Activated CD8-positive, alpha-beta memory T cell treated with anti-CD3 and anti-CD28 coated beads, Interleukin-2, amount 10 ng/mL, durations not matched to agents 7 days and 5 days (primary cell): ENCODE measurements at regions not wholly inside any gene's neighbourhood (a gene's known extent, or its start where the extent isn't known, plus 50 kb on each side); places are given as distances from the start of the nearest gene placed in this dataset.

Experiments used
- ATAC-seq: fragments of 150-1000 bp; cut with Tn5 transposase; one replicate; pipeline ENCODE4 v1.10.0; 2021; ENCODE audit warnings: moderate library complexity
- CTCF ChIA-PET: fragments of 350-600 bp; sonication (Branson Sonifier 250); formaldehyde crosslinking; loops from one replicate; lab custom pipeline; 2021; ENCODE audit warnings: antibody characterized with exemption; lab: Charles Lee
- DNase-seq: peaks from one replicate; pipeline ENCODE4 v3.0.0-alpha.2; 2020
- H3K27ac Mint-ChIP-seq: one replicate; pipeline ENCODE4 v1.8.0; 2021; ENCODE audit warnings: mild to moderate bottlenecking, mixed read lengths
- H3K27me3 Mint-ChIP-seq: one replicate; pipeline ENCODE4 v1.8.0; 2021; ENCODE audit warnings: mixed read lengths
- H3K36me3 Mint-ChIP-seq: one replicate; pipeline ENCODE4 v1.8.0; 2021; ENCODE audit warnings: mild to moderate bottlenecking, mixed read lengths
- H3K4me1 Mint-ChIP-seq: one replicate; pipeline ENCODE4 v1.8.0; 2021; ENCODE audit warnings: mixed read lengths
- H3K4me3 Mint-ChIP-seq: one replicate; pipeline ENCODE4 v1.8.0; 2021; ENCODE audit warnings: mild to moderate bottlenecking, moderate library complexity, mixed read lengths
- H3K9me3 Mint-ChIP-seq: one replicate; pipeline ENCODE4 v1.8.0; 2022; ENCODE audit warnings: low read depth, mixed read lengths

GRCh38 chr18:54700580-54700979 is 109.5 kb downstream of the DYNAP start:
- no peaks in the 10 kb centered on the region for H3K36me3 Mint-ChIP-seq
- H3K9me3 Mint-ChIP-seq, result no peaks in the 10 kb centered on the region
- no peak overlapping the region for H3K27ac Mint-ChIP-seq
- no peak overlapping the region for H3K4me3 Mint-ChIP-seq
- H3K27me3 Mint-ChIP-seq, result peaks cover 18% of the 10 kb centered on the region
- no peaks in the 10 kb centered on the region for H3K4me1 Mint-ChIP-seq
- CTCF ChIA-PET, result no interaction called here
- ATAC-seq, result no peak
- no peak for DNase-seq

- Mint-ChIP-seq H3K36me3 (no peaks in the 10 kb centered on the region), H3K27me3 (peaks cover 20% of the 10 kb centered on the region), H3K9me3 (peaks cover 3% of the 10 kb centered on the region), H3K4me3 (no peak overlapping the region), H3K4me1 (no peaks in the 10 kb centered on the region), H3K27ac (no peak overlapping the region)
- ATAC-seq (no peak), DNase-seq (no peak)
- CTCF ChIA-PET, result no interaction called here
These were observed 111.6 kb downstream of the DYNAP start for GRCh38 chr18:54702686-54703085.

- H3K27ac Mint-ChIP-seq, result no peak overlapping the region
- no peaks in the 10 kb centered on the region for H3K36me3 Mint-ChIP-seq
- peaks cover 3% of the 10 kb centered on the region for H3K9me3 Mint-ChIP-seq
- H3K4me3 Mint-ChIP-seq, result no peak overlapping the region
- no peak for DNase-seq
- H3K27me3 Mint-ChIP-seq, result peaks cover 33% of the 10 kb centered on the region
- CTCF ChIA-PET, result no interaction called here
- H3K4me1 Mint-ChIP-seq, result peaks cover 34% of the 10 kb centered on the region
- no peak for ATAC-seq
These were observed 118.0 kb upstream of the RAB27B start for GRCh38 chr18:54710074-54710899.

- no peak overlapping the region for H3K27ac Mint-ChIP-seq
- DNase-seq (no peak), ATAC-seq (no peak)
- peaks cover 40% of the 10 kb centered on the region for H3K4me1 Mint-ChIP-seq
- H3K4me3 Mint-ChIP-seq, result no peak overlapping the region
- peaks cover 3% of the 10 kb centered on the region for H3K9me3 Mint-ChIP-seq
- H3K36me3 Mint-ChIP-seq, result peaks cover 1% of the 10 kb centered on the region
- H3K27me3 Mint-ChIP-seq, result peaks cover 32% of the 10 kb centered on the region
- CTCF ChIA-PET, result no interaction called here
These were observed 117.4 kb upstream of the RAB27B start for GRCh38 chr18:54710900-54711281.

GRCh38 chr18:54712306-54712705 is 116.0 kb upstream of the RAB27B start:
- no peak overlapping the region for H3K27ac Mint-ChIP-seq
- H3K36me3 Mint-ChIP-seq, result peaks cover 2% of the 10 kb centered on the region
- H3K4me1 Mint-ChIP-seq, result peaks cover 46% of the 10 kb centered on the region
- H3K9me3 Mint-ChIP-seq, result peaks cover 3% of the 10 kb centered on the region
- DNase-seq (no peak), ATAC-seq (no peak)
- CTCF ChIA-PET, result no interaction called here
- H3K27me3 Mint-ChIP-seq, result peaks cover 19% of the 10 kb centered on the region
- no peak overlapping the region for H3K4me3 Mint-ChIP-seq

GRCh38 chr18:54712758-54713157 is 115.5 kb upstream of the RAB27B start:
- H3K27me3 Mint-ChIP-seq, result peaks cover 16% of the 10 kb centered on the region
- peaks cover 51% of the 10 kb centered on the region for H3K4me1 Mint-ChIP-seq
- DNase-seq (no peak), ATAC-seq (no peak)
- no peaks in the 10 kb centered on the region for H3K9me3 Mint-ChIP-seq
- CTCF ChIA-PET, result no interaction called here
- no peak overlapping the region for H3K4me3 Mint-ChIP-seq
- peaks cover 2% of the 10 kb centered on the region for H3K36me3 Mint-ChIP-seq
- peak overlapping the region; percentile 15 for H3K27ac Mint-ChIP-seq

- Mint-ChIP-seq H3K9me3 (no peaks in the 10 kb centered on the region), H3K27ac (peak overlapping the region; percentile 65), H3K4me3 (no peak overlapping the region), H3K27me3 (peaks cover 11% of the 10 kb centered on the region), H3K36me3 (peaks cover 2% of the 10 kb centered on the region), H3K4me1 (peaks cover 57% of the 10 kb centered on the region)
- CTCF ChIA-PET, result no interaction called here
- peak; percentile 59 for DNase-seq
- peak; percentile 21 for ATAC-seq
These were observed 114.9 kb upstream of the RAB27B start for GRCh38 chr18:54713386-54713785.

GRCh38 chr18:54714851-54715250 is 113.4 kb upstream of the RAB27B start:
- ATAC-seq (no peak), DNase-seq (no peak)
- H3K9me3 Mint-ChIP-seq, result no peaks in the 10 kb centered on the region
- CTCF ChIA-PET, result no interaction called here
- peaks cover 2% of the 10 kb centered on the region for H3K36me3 Mint-ChIP-seq
- peak overlapping the region; percentile 31 for H3K27ac Mint-ChIP-seq
- H3K27me3 Mint-ChIP-seq, result peaks cover 4% of the 10 kb centered on the region
- H3K4me3 Mint-ChIP-seq, result no peak overlapping the region
- peaks cover 63% of the 10 kb centered on the region for H3K4me1 Mint-ChIP-seq

- H3K9me3 Mint-ChIP-seq, result no peaks in the 10 kb centered on the region
- peaks cover 16% of the 10 kb centered on the region for H3K27me3 Mint-ChIP-seq
- H3K4me3 Mint-ChIP-seq, result no peak overlapping the region
- CTCF ChIA-PET, result no interaction called here
- no peak overlapping the region for H3K27ac Mint-ChIP-seq
- H3K4me1 Mint-ChIP-seq, result peaks cover 63% of the 10 kb centered on the region
- no peak for DNase-seq
- ATAC-seq, result no peak
- H3K36me3 Mint-ChIP-seq, result peaks cover 4% of the 10 kb centered on the region
These were observed 111.7 kb upstream of the RAB27B start for GRCh38 chr18:54716586-54716985.

GRCh38 chr18:54717673-54718407 is 110.4 kb upstream of the RAB27B start:
- Mint-ChIP-seq H3K4me1 (peaks cover 53% of the 10 kb centered on the region), H3K9me3 (no peaks in the 10 kb centered on the region), H3K36me3 (peaks cover 4% of the 10 kb centered on the region), H3K4me3 (peak overlapping the region; percentile 80), H3K27ac (peak overlapping the region; percentile 88), H3K27me3 (peaks cover 22% of the 10 kb centered on the region)
- CTCF ChIA-PET, result interaction anchor here (1.2 kb wide), 1 partner anchor 273 kb away, joined by 3 read pairs; no protein-coding TSS in a partner anchor
- ATAC-seq (peak; percentile 93), DNase-seq (peak; percentile 84)

GRCh38 chr18:54718408-54718773 is 109.9 kb upstream of the RAB27B start:
- ATAC-seq, result peak; percentile 43
- Mint-ChIP-seq H3K27me3 (peaks cover 26% of the 10 kb centered on the region), H3K27ac (peak overlapping the region; percentile 88), H3K4me3 (peak overlapping the region; percentile 80), H3K9me3 (no peaks in the 10 kb centered on the region), H3K4me1 (peaks cover 47% of the 10 kb centered on the region), H3K36me3 (peaks cover 4% of the 10 kb centered on the region)
- no peak for DNase-seq
- CTCF ChIA-PET, result interaction anchor here (1.2 kb wide), 1 partner anchor 274 kb away, joined by 3 read pairs; no protein-coding TSS in a partner anchor

- Mint-ChIP-seq H3K4me1 (peaks cover 25% of the 10 kb centered on the region), H3K4me3 (no peak overlapping the region), H3K27me3 (peaks cover 37% of the 10 kb centered on the region), H3K9me3 (peaks cover 3% of the 10 kb centered on the region), H3K27ac (no peak overlapping the region), H3K36me3 (peaks cover 4% of the 10 kb centered on the region)
- CTCF ChIA-PET, result no interaction called here
- ATAC-seq, result no peak
- DNase-seq, result no peak
These were observed 107.7 kb upstream of the RAB27B start for GRCh38 chr18:54720620-54721019.

GRCh38 chr18:54726143-54726542 is 102.1 kb upstream of the RAB27B start:
- no peak overlapping the region for H3K27ac Mint-ChIP-seq
- H3K4me3 Mint-ChIP-seq, result no peak overlapping the region
- peaks cover 3% of the 10 kb centered on the region for H3K9me3 Mint-ChIP-seq
- no peaks in the 10 kb centered on the region for H3K36me3 Mint-ChIP-seq
- peaks cover 33% of the 10 kb centered on the region for H3K27me3 Mint-ChIP-seq
- DNase-seq (no peak), ATAC-seq (no peak)
- peaks cover 2% of the 10 kb centered on the region for H3K4me1 Mint-ChIP-seq
- CTCF ChIA-PET, result no interaction called here

GRCh38 chr18:54734059-54734458 is 94.2 kb upstream of the RAB27B start:
- H3K4me1 Mint-ChIP-seq, result no peaks in the 10 kb centered on the region
- H3K27me3 Mint-ChIP-seq, result peaks cover 27% of the 10 kb centered on the region
- H3K9me3 Mint-ChIP-seq, result no peaks in the 10 kb centered on the region
- DNase-seq (no peak), ATAC-seq (no peak)
- H3K4me3 Mint-ChIP-seq, result no peak overlapping the region
- CTCF ChIA-PET, result no interaction called here
- no peaks in the 10 kb centered on the region for H3K36me3 Mint-ChIP-seq
- H3K27ac Mint-ChIP-seq, result no peak overlapping the region
